HG03060 (cell line): ENCODE measurements at regions not wholly inside any gene's neighbourhood (a gene's known extent, or its start where the extent isn't known, plus 50 kb on each side); places are given as distances from the start of the nearest gene placed in this dataset.

Experiments
- ATAC-seq: cut with Tn5 transposase; IDR thresholded peaks from one replicate; pipeline ENCODE4 v1.9.1; 2021; ENCODE audit warnings: low read depth, moderate number of reproducible peaks; ENCODE audit not compliant: unreplicated experiment

GRCh38 chr7:24508316-24508715 lies 64.9 kb upstream of the PALS2 start:
- ATAC-seq, result no peak

- ATAC-seq, result no peak
Measured at GRCh38 chr7:24510759-24511158, 62.5 kb upstream of the PALS2 start.

- no peak for ATAC-seq
Measured at GRCh38 chr7:24517166-24517565, 56.1 kb upstream of the PALS2 start.

- no peak for ATAC-seq
Measured at GRCh38 chr7:24521917-24522623, 51.2 kb upstream of the PALS2 start.
